GM19023 (cell line): ENCODE measurements at regions not wholly inside any gene's neighbourhood (a gene's known extent, or its start where the extent isn't known, plus 50 kb on each side); places are given as distances from the start of the nearest gene placed in this dataset.

Experiments
- ATAC-seq: cut with Tn5 transposase; IDR thresholded peaks from one replicate; pipeline ENCODE4 v1.9.1; 2021; ENCODE audit warnings: mild to moderate bottlenecking, moderate library complexity; ENCODE audit not compliant: unreplicated experiment

DNA sequence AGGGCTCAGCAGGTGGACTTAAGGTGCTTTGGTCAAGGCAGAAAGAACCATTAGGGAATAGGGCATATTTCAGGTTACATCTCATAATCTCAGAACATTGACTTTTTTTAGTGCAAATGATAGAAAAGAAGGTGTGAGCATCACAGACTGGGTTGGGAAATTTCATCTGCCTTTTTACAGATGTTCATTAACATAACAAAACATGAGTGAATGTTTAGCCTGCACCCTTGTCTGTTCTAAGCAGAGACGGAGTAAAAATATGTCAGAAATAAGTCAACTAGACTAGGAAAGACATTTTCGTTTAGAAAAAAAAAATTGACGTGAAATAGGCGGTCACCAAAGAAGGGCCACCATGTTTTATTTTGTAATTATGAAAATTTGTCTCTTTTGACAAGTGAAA, 127.5 kb upstream of the CDH13 start:
- ATAC-seq: no peak

DNA sequence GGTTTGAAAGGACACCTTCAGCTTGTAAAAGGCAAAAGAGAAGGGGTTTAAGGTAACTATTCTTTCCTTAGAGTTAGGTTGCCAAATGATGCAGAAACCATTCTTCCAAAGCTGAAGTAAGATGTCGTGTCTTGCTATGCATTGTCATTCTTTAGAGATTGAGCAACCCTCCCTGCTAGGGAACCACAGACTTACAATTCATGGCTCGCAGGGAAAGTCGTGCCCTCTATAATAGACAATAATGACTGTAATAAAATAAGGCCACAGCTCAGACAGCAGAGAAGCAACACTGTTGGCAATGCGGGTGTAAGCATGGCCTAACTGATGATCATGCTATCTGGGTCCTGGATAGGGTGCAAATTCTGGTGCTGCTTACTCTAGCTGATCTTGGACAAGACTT, 129.6 kb upstream of the CDH13 start:
- ATAC-seq: no peak

DNA sequence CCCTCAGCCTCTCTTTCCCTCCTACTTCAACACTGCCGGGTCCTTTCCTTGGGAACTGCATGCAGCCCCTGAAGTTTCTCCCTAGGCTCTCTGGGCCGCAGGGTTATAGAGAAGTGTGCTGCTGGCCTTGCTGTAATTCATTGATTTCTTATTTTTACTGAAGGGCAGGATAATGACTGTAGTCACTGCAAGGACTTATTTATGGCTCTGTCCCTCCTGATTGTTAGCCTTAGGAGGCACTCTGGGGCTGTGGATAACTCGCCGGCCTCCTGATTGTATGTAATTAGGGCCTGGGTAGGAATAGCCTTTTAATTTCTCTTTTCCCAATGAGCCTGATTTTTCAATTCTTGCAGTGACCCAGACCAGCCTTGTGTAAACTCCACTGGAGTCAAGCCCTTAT, 138.3 kb upstream of the CDH13 start:
- ATAC-seq: no peak

DNA sequence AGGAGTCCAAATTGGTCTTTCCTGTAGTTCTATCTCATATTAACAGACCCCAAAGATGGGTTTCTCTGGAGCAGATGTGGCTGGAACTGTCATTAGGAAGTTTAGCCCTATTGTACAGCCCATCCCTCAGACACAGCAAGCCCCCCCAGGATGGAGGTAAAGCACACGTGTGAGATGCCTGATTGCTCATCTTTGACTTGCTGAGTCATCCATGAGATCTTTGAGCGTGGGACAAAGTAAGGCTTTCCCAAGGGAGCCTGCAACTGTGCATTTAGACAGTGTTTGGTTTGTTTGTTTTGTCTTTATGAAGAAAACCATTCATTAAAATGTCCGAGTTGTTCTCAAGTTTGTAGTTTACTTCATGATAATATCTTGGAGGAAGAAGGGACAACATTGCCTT, 145.3 kb upstream of the CDH13 start:
- no peak for ATAC-seq

DNA sequence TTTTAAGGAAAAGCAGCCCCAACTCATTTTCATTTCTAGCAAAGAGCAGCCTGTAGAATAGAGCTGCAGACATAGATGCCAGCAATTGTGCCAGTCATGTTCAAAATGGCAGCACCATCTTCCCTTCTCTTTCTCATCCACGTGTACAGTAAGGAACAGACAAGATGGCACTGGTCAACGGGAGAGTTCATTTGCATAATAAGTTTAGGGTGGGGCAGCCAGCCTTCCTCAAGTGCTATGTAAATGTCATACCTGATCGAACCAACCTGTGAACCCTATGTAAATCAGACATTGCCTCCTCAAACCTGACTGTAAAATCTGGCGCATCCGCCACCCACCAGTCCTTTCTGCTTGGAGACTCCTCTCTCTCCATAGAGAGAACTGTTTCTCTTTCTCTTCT, 150.0 kb upstream of the CDH13 start:
- no peak for ATAC-seq

DNA sequence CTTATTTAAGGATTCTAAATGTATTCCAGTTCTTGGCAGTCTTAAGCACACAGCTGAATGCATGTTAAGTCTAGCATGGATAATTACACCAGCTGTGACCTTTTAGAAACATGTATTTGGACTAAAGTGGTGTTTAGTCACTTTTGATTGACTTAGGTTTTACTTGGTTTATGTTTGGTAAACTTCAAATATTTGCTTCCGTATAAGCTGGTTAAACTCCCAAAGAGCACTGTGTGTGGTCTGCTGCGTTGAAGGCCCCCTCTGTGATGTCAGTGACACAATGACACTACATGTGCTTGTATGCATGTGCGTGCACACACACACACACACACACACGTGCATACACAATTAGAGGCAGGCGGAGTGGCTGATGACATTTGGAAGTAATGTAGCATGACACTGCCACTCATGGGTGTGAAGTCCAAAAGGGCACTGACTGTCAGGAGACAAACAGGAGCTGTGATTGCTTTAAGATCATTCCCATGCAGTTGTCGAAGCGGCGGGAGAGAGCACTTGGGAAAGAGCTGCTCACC, 156.1 kb upstream of the CDH13 start:
- ATAC-seq: no peak

DNA sequence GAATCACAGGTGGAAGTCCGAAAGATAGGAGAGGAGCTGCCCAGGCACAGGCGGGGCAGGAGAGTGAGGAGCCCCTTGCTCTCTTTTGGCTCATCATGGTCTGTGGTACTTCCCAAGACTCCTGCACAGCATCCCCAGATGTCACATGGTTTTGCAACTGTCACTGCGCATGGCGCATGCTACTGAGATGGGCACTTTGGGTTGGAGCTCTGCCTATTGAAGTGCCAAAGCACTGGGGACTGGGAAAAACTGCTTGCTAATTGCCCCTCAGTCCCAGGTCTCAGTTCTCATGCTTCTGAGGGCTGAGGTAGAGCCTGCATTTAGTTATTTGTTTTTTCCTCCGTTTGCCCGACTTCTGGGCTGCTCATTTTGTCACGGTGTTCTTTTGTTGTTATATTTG, 156.8 kb upstream of the CDH13 start:
- no peak for ATAC-seq

DNA sequence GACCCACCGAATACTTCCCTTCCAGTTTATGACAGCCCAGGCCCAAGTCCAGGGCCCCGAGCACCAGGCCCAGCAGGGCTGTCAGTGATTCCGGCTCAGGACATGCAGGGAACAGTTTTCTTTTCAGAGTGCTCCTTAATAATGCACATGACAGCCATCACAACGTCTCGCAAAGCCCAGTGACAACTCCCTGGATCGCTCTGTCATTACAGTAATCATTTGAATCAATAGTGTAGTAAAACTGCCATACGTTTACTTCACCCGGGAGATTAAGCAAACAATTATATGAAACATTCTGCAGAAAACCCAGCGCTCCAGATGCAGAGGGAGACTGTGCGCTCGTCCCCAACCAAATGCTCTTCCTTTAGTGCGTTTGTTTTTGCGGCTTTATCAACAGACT, 162.6 kb upstream of the CDH13 start:
- ATAC-seq: no peak

DNA sequence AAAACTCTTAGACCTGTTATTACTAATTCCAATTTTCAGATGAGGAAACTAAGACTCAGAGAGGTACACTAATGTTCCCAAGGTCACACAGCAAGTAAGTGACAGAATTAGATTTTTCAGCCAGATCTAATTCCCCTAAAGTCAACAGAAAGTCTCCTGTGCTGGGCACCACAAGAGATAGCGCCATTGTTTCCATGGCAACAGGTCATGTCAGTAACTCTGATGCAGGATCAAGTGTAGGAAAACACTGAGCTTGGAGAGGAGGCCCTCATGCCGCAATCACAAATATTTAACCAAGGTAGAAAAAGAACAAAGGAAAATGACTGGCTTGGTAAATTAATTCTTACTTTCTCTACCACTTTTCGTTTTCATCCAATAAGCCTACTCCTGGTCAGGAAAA, 166.0 kb upstream of the CDH13 start:
- ATAC-seq: no peak

DNA sequence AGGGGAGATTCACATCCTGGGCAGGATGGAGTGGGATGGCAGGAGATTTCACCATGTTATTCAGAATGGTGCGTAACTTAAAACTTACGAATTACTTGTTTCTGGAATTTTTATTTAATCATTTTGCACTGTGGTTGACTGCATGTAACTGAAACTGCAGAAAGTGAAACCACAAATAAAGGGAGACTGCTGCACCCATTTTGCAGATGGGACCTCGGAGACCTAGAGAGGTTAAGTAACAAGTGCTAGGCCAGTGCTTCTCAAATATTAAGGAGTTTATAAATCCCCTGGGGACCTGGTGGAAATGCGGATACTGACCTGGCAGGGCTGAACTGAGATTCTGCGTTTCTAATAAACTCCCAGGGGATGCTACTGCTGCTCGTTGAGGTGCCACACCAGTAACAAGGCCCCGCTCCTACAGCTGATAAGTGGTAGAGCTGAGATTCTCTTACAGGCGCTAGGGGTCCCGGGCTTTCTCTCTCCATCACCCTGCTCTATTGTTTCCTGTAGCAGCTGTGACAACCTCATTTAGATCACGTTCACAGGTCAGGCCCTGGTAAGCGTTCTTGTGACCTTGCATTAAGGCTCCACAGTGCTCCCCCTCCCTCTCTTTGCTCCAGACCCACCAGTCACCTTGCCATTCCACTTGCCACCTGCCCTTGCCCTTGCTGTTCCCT, 167.1 kb upstream of the CDH13 start:
- ATAC-seq: no peak

DNA sequence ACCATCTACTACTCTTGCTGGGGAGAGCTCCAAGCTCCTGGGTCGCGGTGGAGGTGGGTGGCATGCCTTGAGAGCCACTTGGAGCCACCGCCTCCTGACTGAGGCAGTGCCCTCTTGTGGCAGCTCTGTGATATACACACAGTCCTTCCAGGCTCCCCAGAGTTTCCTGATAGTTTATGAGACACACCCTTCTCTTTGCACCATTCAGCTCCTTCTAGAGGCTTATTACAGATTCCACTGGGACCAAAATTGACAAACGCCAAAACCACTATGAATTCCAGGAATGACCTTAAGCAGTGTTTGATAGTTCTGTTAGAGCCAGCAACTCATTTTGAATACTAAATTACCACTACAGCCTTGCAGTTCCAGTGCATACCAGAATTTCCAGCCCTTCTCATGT, 170.1 kb upstream of the CDH13 start:
- no peak for ATAC-seq

DNA sequence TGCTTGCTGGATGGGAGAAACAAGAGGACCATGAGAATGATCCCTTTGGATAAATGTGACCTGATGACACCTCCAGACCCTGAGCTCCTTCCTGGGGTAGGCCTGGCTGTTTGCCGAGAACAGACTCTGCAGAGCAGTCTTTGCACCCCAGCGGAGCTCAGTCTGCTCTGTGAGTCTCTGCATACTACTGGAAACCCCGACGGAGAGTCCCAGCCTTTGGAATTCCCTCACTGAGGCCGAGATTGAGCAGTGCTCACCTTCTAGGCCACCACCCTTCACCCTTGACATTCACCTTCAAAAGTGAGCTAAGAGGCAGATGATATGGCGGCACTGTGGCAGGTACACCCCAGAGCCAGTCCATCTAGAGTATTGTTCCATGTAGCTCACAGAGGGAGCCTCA, 172.2 kb upstream of the CDH13 start:
- no peak for ATAC-seq

DNA sequence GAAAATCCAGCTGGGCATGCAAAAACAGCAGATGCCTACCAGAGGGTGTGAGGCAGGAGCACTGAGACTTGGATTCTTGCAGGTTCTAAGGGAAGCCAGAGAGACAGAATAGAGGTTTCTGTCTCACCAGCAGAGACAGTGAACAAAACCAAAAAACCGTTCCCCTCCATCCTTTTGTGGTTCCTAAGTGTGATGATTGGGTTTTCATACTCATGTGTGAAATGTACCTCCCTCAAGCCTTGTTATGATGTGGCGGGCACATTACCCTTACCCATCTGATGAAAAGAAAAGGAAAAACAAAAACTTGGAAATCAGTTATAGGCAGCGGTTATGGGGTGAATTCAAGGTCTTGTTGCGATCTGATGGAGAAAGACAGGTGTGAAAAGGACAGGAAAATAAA, 172.6 kb upstream of the CDH13 start:
- no peak for ATAC-seq

DNA sequence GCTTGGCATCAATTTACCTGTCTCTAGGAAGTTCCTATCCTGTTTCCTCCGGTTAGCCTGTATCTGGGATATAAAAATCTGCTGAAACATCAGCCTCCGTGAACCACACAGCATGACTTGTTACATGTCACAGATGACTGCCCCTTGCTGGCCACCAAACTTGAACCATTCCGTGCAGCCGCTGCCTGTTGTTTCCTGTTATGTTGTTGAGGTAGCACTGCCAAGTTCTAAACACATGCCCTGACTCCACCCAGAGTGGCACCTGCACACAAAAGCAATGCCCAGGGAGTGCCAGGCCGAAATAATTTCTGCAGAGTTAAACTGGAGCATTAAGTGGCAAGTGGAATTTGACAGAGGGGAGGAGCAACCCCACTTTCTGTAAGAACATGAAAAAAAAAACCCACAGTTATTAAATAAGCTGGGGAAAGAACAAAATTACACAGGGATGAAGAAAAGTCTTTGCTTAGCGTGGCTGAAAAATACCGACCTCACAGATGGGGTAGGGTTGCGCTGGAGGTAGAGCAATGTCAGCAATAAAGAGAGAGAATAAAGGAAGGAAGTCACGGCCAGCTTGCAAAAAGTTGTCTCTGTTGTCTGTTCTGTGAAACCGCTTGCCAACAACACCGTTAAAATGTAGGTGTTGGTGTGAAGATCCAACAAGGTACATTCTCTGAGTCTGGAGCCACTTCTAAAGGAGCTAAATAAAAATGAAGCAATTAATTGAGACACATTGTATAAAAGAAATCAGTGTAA, 174.6 kb upstream of the CDH13 start:
- no peak for ATAC-seq

DNA sequence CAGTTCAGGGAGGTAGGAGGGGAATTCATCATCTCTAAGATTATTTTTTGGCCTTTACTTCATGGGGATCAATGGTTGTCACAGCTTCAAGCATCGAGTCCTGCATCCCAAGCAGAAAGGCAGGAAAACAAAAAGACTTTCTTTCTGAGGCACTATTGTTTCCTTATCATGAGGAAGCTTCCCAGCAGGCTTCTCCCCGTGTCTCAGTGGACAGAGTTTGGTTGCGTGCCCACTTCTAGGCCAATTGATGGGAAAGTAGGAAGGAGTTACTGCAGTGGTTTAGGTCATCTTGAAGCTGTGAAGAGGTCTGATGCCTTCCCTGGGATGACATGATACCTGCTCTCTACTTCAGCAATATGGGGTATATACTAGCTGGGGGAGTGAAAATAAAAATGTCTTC, 175.3 kb upstream of the CDH13 start:
- ATAC-seq: no peak

DNA sequence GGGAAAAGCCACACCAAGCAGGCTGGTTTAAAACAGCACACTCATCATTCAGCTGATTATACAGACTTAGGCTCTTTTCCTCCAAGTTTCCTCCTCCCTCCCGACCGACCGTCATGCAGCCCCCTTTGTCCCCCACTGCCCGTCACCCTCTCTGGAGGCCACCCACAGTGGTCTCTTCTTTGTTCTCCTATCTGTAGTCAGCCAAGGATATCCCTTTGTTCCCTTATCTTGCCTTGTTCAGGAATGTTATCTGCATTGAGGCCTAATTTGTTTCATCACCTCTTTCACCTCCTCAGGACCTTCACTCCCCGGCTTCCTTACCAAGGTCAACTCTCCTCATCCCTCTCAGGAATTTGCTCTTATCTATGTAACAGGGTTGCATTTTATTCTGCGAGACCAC, 186.4 kb upstream of the CDH13 start:
- ATAC-seq: no peak

DNA sequence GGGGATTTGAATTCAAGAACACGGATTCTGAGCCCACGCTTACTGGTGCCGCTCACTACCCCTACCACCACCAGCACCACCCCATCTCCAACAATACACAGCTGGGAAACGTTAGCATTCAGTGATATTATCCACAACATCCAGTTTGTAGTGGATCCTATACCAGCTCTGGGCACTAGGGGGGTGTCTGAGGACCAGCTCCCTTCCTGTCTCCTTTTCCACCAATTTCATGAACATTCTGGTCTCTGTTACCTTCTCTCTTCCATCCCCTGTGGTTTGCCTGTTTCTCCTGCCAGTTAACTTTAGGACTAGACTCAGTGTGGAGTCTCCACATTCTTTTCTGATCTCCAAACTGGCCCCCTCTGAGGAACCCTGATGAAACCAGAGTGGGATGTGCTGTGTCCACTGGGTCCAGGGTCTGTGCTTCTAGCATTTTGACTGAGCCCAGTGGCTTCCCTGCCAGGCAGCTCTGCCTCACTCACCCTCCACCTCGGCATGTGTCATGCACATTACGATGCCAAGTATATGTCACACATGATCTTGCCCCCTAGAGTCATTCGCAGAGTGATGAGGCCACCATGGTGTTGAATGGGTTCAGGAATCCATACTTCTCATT, 187.0 kb upstream of the CDH13 start:
- no peak for ATAC-seq

DNA sequence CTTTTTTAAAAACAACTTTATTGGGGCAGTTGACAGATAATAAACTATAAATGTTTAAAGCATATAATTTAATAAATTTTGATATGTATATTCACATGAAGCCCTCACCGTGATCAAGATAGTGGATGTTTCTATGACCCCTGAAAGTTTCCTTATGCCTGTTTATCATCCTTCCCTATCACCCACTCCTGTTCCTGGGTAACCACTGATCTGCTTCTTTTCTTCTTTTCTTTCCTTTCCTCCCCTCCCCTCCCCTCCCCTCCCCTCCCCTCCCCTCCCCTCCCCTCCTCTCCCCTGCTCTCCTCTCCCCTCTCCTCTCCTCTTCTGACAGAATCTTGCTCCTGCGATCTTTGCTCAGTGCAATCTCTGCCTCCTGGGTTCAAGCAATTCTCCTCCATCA, 193.7 kb upstream of the CDH13 start:
- no peak for ATAC-seq

DNA sequence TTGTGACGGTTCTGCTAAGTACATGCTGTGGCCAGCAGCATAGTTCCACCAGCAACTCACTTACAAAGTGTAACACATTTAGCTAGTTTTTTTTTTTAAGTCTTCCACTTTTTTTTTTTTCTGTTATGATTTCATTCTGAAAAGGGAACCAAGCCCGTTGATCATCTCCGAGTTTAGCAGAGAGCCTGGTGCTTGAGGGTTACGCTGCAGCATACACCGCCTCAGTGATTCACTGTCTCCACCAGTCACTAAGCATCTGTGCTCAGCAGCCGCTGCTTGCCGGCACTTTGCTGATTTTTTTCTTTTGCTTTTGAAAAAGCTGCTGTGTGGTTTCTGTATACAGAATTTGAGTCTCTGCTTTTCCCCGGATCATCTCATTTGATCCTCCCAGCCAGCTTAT, 194.5 kb upstream of the CDH13 start:
- ATAC-seq: no peak

DNA sequence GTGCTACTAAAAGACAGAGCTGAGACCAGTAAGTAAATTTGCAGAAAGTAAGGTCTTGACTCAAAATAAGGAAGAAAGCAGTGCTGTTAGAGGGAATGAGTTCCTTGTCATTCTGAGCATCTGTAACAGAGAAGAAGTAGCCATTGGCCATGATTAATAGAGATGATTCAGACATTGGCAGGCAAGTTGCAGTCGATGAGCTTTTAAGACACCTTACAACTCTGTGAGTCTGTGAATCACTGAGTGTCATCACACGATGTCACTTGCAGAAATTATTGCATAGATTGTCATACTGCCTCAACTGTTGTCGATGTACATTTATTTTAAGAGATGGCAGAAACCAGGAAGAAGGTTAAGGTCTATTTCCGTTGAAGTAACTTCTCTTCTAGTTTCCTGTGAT, 201.1 kb upstream of the CDH13 start:
- no peak for ATAC-seq

DNA sequence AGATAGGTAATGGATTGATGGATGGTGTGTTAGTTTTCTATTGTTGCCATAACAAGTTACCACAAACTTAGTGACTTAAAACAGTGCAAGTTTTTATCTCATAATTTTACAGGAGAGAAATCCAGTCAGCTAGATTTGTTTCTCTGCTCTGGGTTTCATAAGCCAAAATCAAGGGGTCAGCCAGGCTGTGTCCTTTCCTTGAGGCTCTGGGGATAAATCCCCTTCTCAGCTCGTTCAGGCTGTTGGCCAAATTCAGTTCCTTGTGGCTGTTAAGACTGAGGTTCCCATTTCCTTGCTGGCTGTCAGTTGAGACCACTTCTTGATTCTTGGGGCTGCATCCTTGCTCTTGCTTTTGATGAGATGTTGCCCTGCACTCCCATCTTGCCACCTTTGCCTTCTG, 204.9 kb upstream of the CDH13 start:
- ATAC-seq: no peak

DNA sequence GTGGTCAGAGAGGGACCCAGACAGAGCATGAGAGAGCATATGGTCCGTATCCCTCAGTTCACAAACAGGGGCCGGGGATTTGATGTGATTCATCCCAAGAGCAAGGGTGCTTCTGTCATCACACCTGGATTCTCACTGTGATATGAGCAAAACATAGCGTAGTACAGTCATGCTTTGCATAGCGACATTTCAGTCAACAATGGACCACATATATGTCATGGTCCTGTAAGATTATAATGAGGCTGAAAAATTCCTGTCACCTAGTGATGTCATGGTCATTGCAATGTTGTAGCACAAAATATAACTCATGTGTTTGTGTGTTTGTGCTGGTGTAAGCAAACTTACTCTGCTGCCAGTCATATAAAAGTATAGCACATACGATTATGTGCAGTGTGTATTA, 207.4 kb upstream of the CDH13 start:
- ATAC-seq: no peak
